ENCODE measurements at regions not wholly inside any gene's neighbourhood (a gene's known extent, or its start where the extent isn't known, plus 50 kb on each side); places are given as distances from the start of the nearest gene placed in this dataset.

DNA sequence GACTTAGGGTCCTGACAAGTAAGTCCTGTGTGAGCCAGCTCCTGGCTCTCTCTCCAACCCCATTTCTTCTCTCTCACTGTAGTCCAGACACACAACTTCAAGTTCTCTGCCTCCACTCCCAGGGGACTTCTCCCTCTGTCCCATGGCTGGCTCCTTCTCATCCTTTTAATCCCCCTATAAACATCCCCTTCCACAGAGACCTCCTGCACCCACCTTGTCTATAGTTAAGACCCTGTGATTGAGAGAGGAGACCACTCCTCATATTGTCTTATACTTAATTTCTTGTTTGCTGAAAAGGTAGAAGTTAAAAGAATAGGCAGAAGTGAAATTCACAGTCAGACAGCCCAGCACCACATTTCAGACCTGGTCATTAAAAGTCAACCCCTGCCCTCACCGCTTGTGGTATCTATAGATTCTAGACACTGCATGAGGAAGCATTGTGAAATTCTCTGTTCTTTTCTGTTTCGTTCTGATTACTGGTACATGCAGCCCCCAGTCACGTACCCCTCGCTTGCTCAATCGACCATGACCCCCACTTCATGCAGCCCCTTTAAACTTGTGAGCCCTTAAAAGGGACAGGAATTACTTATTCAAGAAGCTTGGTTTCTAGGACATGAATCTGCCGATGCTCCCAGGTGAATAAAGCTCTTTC is 125.6 kb upstream of the FRMD4A start:
- TF ChIP-seq CTCF (conservative IDR thresholded peaks at IDR 0.05; ENCODE audit: low read length) (no peak), EZH2phosphoT487 (IDR thresholded peaks at IDR 0.05; ENCODE audit: borderline replicate concordance) (no peak)

Data from Loucy (cell line).